GM19468 (cell line): ENCODE measurements at regions not wholly inside any gene's neighbourhood (a gene's known extent, or its start where the extent isn't known, plus 50 kb on each side); places are given as distances from the start of the nearest gene placed in this dataset.
"Not testable (repeated sequence)": the region's sequence is repeated elsewhere in the genome, so short reads cannot be mapped to it uniquely, and the experiment has no call there.

Source experiments
- ATAC-seq: cut with Tn5 transposase; IDR thresholded peaks from one replicate; pipeline ENCODE4 v1.9.1; 2021; ENCODE audit warnings: mild to moderate bottlenecking, moderate library complexity, moderate number of reproducible peaks; ENCODE audit not compliant: unreplicated experiment; ENCODE audit errors: extremely low read depth

DNA sequence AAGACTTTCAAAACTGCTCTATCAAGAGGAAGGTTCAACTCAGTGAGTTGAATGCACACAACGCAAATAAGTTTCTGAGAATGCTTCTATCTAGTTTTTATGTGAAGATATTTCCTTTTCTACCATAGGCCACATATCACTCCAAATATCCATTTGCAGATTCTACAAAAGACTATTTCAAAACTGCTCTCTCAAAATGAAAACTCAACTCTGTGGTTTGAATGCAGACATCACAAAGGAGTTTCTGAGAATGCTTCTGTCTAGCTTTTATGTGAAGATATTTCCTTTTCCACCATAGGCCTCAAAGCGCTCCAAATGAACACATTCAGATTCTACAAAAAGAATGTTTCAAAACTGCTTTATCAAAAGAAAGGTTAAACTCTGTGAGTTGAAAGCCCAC is 1093.1 kb upstream of the DEFB115 start:
- not testable (repeated sequence) for ATAC-seq

DNA sequence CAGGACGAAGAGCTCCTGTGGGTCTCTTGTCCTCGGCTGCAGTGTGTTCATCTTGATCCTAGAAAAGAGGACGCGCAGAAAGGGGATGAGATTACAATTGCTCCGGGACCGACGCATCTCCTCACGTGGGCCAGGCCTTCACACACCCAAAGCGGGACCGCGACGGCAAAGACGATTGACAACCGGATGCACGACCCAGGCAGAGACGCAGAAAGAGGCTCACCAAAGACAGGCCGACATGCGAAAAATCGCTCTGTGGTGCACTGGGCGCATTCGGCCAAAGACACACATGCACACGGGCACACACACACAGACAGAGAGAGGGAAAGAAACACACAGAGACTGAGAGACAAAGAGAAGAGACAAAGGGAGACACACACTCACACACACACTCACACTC is 1089.9 kb upstream of the DEFB115 start:
- ATAC-seq = no peak

DNA sequence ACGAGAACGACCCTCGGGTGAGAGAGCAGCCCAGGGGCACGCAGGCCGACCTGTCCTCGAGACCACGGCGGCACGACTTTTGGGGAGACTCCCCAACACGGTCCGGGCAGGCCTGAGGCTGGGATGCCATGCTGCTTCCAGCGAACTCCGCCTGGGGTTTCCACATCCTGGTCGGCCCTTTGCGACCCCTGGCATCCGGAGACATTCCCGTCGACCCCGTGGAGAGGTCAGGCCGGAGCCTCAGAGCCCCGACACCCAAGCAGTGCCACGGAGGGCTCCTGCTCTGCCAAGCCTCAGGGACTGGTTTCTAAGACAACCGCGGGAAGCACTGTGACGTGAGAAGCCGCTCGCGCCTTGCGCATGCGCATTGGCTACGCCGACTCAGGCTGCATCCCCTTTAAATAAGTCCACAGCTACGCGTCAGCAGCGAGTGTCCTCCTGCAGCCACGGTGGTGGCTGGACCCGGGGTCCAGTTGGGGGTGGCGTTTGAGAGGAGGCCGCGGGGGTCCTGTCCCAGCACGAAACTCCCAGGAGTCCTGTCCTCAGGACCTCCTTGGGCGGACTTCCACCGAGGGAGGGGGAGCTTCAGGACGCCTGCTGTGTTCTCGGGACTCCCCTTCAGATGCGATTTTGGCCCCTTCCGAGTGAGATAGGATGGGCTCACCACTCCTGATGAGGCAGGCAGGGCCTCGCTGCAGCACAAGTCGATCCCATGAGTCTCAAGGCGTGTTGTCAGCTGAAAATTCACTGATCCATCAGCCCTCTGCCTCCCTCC is 1089.3 kb upstream of the DEFB115 start:
- no peak for ATAC-seq

- ATAC-seq = no peak
Measured at GRCh38 chr20:30168800-30169138, 1088.7 kb upstream of the DEFB115 start.

DNA sequence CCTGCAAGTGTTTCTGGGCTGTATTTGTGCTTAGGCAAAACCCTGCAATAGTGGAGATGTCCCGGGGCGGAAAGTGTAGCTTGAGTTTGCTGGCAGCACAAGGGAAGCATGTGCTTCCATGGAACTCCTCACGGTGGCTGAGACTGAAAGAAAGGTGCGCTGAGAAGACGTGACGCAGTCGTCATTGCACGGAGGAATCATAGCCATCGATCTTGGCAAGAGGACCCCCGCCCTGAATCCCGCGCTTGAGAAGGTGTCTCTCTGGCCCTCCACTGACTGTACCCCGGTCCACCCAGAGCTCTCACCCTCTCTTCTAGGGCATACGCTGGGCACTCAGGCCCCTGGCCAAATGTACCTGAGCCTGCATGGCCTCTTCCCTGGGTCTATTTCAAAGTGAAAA is 1081.8 kb upstream of the DEFB115 start:
- no peak for ATAC-seq

- ATAC-seq = not testable (repeated sequence)
Measured at GRCh38 chr20:30183124-30183523, 1074.3 kb upstream of the DEFB115 start.

GRCh38 chr20:30191785-30192184 is 1065.7 kb upstream of the DEFB115 start:
- ATAC-seq = not testable (repeated sequence)

DNA sequence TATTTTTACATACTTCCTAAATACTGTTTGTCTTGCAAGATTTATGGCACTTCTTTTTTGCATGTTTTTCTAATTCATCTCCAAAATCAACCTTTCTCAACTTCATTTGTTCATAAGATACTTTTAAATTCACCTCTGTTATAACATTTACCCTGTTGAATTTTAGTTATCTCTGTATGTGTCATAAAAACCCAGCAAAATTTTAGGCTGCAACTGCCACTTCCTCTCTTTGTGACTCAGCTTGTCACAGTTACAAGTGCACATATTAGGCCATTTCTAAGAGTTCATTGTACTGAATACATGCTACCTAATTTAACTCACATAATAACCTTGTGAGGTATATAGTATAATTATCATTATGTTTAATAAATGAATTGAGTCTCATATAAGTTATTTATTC is 1023.0 kb upstream of the DEFB115 start:
- not testable (repeated sequence) for ATAC-seq

DNA sequence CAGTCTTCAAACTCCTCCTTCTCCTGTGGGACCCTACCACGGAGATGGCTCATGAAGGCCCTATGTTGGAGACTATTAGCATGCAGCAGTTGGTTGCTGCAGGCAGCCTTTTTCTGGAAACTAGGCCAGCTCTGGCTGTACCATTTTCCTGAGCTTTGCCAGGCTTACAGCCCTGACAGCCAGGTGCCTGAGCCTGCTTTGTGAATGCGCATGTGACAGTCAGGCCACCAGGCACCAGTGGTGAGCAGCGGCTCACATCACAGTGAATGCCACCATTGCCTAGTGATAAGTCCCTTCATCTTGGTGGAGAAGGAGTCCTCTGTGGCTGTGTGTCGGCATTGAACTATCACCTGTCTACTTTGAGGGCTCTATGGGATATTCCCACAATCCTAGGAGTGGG is 982.4 kb upstream of the DEFB115 start:
- not testable (repeated sequence) for ATAC-seq

- no peak for ATAC-seq
Measured at GRCh38 chr20:30281584-30282197, 975.8 kb upstream of the DEFB115 start.

GRCh38 chr20:30283476-30284280 is 973.8 kb upstream of the DEFB115 start:
- ATAC-seq = not testable (repeated sequence)

GRCh38 chr20:30284281-30284905 is 973.1 kb upstream of the DEFB115 start:
- no peak for ATAC-seq

DNA sequence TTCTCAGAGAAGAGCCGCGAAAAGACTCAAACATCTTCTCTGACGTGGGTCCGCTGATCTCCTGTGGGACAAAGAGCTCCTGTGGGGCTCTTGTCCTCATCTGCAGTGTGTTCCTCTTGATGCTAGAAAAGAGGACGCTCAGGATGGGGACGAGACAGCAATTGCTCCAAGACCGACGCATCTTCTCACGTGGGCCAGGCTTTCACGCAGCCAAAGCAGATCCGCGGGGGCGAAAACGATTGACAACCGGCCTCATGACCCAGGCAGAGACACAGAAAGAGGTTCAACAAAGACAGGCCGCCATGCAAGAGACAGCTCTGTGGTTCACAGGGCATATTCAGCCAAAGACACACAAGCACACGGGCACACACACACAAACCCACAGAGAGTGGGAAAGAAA is 971.8 kb upstream of the DEFB115 start:
- no peak for ATAC-seq

GRCh38 chr20:30286157-30286556 is 971.3 kb upstream of the DEFB115 start:
- no peak for ATAC-seq

DNA sequence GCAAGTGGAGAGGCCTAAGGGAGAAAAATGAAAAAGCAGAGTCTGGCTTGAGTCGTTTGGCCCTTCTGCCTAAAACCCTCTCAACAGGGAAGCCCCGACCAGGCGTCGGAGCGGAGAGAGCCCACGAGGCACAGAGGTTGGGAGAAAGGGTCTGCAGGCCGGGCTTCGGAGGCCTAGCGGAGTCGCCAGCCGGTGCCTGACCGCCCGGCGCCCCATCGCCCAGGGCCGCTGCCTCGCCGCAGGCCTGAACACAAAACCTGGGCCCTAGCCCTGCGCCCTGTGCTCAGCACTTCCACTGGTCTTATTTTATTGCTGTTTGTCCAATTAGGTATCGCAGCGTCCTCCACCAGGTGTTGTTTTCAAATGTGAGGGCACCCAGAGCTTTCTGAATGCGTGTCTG is 970.0 kb upstream of the DEFB115 start:
- not testable (repeated sequence) for ATAC-seq

GRCh38 chr20:30288346-30288745 is 969.1 kb upstream of the DEFB115 start:
- ATAC-seq = no peak

GRCh38 chr20:30289049-30289448 is 968.4 kb upstream of the DEFB115 start:
- ATAC-seq = not testable (repeated sequence)

- ATAC-seq = not testable (repeated sequence)
Measured at GRCh38 chr20:30289711-30290141, 967.7 kb upstream of the DEFB115 start.

- not testable (repeated sequence) for ATAC-seq
Measured at GRCh38 chr20:30290361-30291063, 967.0 kb upstream of the DEFB115 start.

- not testable (repeated sequence) for ATAC-seq
Measured at GRCh38 chr20:30291064-30291379, 966.4 kb upstream of the DEFB115 start.
